ENCODE measurements at regions not wholly inside any gene's neighbourhood (a gene's known extent, or its start where the extent isn't known, plus 50 kb on each side); places are given as distances from the start of the nearest gene placed in this dataset.

GRCh38 chr6:4271761-4272470 is 136.5 kb upstream of the ECI2 start:
- Histone ChIP-seq H3K4me2 (ENCODE audit: unreplicated experiment) (peak overlapping the region; percentile 3), H3F3A (ENCODE audit: insufficient read depth) (peaks cover 12% of the 10 kb centered on the region; the same call in 1 of the 2 replicates), H4K20me1 (ENCODE audit: insufficient read depth) (no peaks in the 10 kb centered on the region), H3K4me1 (ENCODE audit: insufficient read depth) (peaks cover 14% of the 10 kb centered on the region; the same call in 1 of the 2 replicates), H3K9me2 (ENCODE audit: insufficient read depth) (no peaks in the 10 kb centered on the region), H2AFZ (no peak overlapping the region), H3K27ac (no peak overlapping the region), H3K9me3 (ENCODE audit: low read depth) (no peaks in the 10 kb centered on the region), H3K9ac (no peak overlapping the region), H3K27me3 (replicated peaks; ENCODE audit: insufficient read depth) (no peaks in the 10 kb centered on the region), H3K4me3 (no peak overlapping the region), H3K36me3 (ENCODE audit: low read depth) (no peaks in the 10 kb centered on the region), H3K79me2 (ENCODE audit: insufficient read depth) (no peaks in the 10 kb centered on the region)
- no peak for TF ChIP-seq EZH2 (IDR thresholded peaks at IDR 0.05; ENCODE audit: insufficient read depth, poor library complexity, severe bottlenecking)
- TF ChIP-seq EZH2phosphoT487 (IDR thresholded peaks at IDR 0.05; ENCODE audit: insufficient read depth, low read depth): no peak
- in situ Hi-C loops (cut with MboI): no loop called here
- 68 to 73% methylated on average over 6 of the region's 6 CpGs for WGBS, 2 experiments (ENCODE audit: low coverage in 1 of 2, low lambda C conversion rate in 2 of 2, missing lambda C conversion rate in 2 of 2)
- peak; percentile 18 for DNase-seq

- Histone ChIP-seq H2AFZ (no peak overlapping the region), H3K9ac (no peak overlapping the region), H3K4me2 (ENCODE audit: unreplicated experiment) (no peak overlapping the region), H3F3A (ENCODE audit: insufficient read depth) (peaks cover 12% of the 10 kb centered on the region; the same call in 1 of the 2 replicates), H3K27me3 (replicated peaks; ENCODE audit: insufficient read depth) (no peaks in the 10 kb centered on the region; the same call in 1 of the 2 replicates), H4K20me1 (ENCODE audit: insufficient read depth) (no peaks in the 10 kb centered on the region), H3K36me3 (ENCODE audit: low read depth) (no peaks in the 10 kb centered on the region), H3K9me3 (ENCODE audit: low read depth) (no peaks in the 10 kb centered on the region), H3K4me1 (ENCODE audit: insufficient read depth) (peaks cover 14% of the 10 kb centered on the region; the same call in 1 of the 2 replicates), H3K27ac (no peak overlapping the region), H3K9me2 (ENCODE audit: insufficient read depth) (no peaks in the 10 kb centered on the region), H3K79me2 (ENCODE audit: insufficient read depth) (no peaks in the 10 kb centered on the region), H3K4me3 (no peak overlapping the region)
- in situ Hi-C loops (cut with MboI): no loop called here
- TF ChIP-seq EZH2phosphoT487 (IDR thresholded peaks at IDR 0.05; ENCODE audit: insufficient read depth, low read depth) (no peak), EZH2 (IDR thresholded peaks at IDR 0.05; ENCODE audit: insufficient read depth, poor library complexity, severe bottlenecking) (no peak)
- WGBS, 2 experiments (ENCODE audit: low coverage in 1 of 2, low lambda C conversion rate in 2 of 2, missing lambda C conversion rate in 2 of 2): 80 to 84% methylated on average over 1 of the region's 1 CpG
- peak; percentile 77 for DNase-seq
Measured at GRCh38 chr6:4270776-4271175, 135.4 kb upstream of the ECI2 start.

GRCh38 chr6:4270001-4270400 is 134.6 kb upstream of the ECI2 start:
- Histone ChIP-seq H3F3A (ENCODE audit: insufficient read depth) (peaks cover 12% of the 10 kb centered on the region; the same call in 1 of the 2 replicates), H3K4me2 (ENCODE audit: unreplicated experiment) (no peak overlapping the region), H2AFZ (no peak overlapping the region), H4K20me1 (ENCODE audit: insufficient read depth) (no peaks in the 10 kb centered on the region), H3K4me1 (ENCODE audit: insufficient read depth) (peaks cover 14% of the 10 kb centered on the region; the same call in 1 of the 2 replicates), H3K9ac (no peak overlapping the region), H3K27me3 (replicated peaks; ENCODE audit: insufficient read depth) (no peaks in the 10 kb centered on the region; the same call in 1 of the 2 replicates), H3K9me2 (ENCODE audit: insufficient read depth) (no peaks in the 10 kb centered on the region), H3K79me2 (ENCODE audit: insufficient read depth) (no peaks in the 10 kb centered on the region), H3K27ac (no peak overlapping the region), H3K36me3 (ENCODE audit: low read depth) (no peaks in the 10 kb centered on the region), H3K9me3 (ENCODE audit: low read depth) (no peaks in the 10 kb centered on the region), H3K4me3 (no peak overlapping the region)
- DNase-seq: no peak
- in situ Hi-C loops (cut with MboI): no loop called here
- 56 to 63% methylated on average over 4 of the region's 4 CpGs for WGBS, 2 experiments (ENCODE audit: low coverage in 1 of 2, low lambda C conversion rate in 2 of 2, missing lambda C conversion rate in 2 of 2)
- no peak for TF ChIP-seq EZH2phosphoT487 (IDR thresholded peaks at IDR 0.05; ENCODE audit: insufficient read depth, low read depth)
- TF ChIP-seq EZH2 (IDR thresholded peaks at IDR 0.05; ENCODE audit: insufficient read depth, poor library complexity, severe bottlenecking): no peak

GRCh38 chr6:4268171-4268570 is 132.8 kb upstream of the ECI2 start:
- Histone ChIP-seq H3K9me3 (ENCODE audit: low read depth) (no peaks in the 10 kb centered on the region), H2AFZ (no peak overlapping the region), H3K9ac (no peak overlapping the region), H3K79me2 (ENCODE audit: insufficient read depth) (no peaks in the 10 kb centered on the region), H3K9me2 (ENCODE audit: insufficient read depth) (no peaks in the 10 kb centered on the region), H3K4me1 (ENCODE audit: insufficient read depth) (peaks cover 14% of the 10 kb centered on the region; the same call in 1 of the 2 replicates), H3K4me2 (ENCODE audit: unreplicated experiment) (no peak overlapping the region), H3F3A (ENCODE audit: insufficient read depth) (peaks cover 12% of the 10 kb centered on the region; the same call in 1 of the 2 replicates), H4K20me1 (ENCODE audit: insufficient read depth) (no peaks in the 10 kb centered on the region), H3K4me3 (no peak overlapping the region), H3K27ac (no peak overlapping the region), H3K36me3 (ENCODE audit: low read depth) (no peaks in the 10 kb centered on the region), H3K27me3 (replicated peaks; ENCODE audit: insufficient read depth) (no peaks in the 10 kb centered on the region; the same call in 1 of the 2 replicates)
- no peak for TF ChIP-seq EZH2 (IDR thresholded peaks at IDR 0.05; ENCODE audit: insufficient read depth, poor library complexity, severe bottlenecking)
- no peak for TF ChIP-seq EZH2phosphoT487 (IDR thresholded peaks at IDR 0.05; ENCODE audit: insufficient read depth, low read depth)
- WGBS, 2 experiments (ENCODE audit: low coverage in 1 of 2, low lambda C conversion rate in 2 of 2, missing lambda C conversion rate in 2 of 2): 42 to 51% methylated on average over 2 of the region's 2 CpGs
- DNase-seq: no peak
- in situ Hi-C loops (cut with MboI): no loop called here

Measured in GM23248 (cell line).